Progenitor cell of endocrine pancreas (in vitro differentiated cells): ENCODE measurements at regions not wholly inside any gene's neighbourhood (a gene's known extent, or its start where the extent isn't known, plus 50 kb on each side); places are given as distances from the start of the nearest gene placed in this dataset.
"Not testable (repeated sequence)": the region's sequence is repeated elsewhere in the genome, so short reads cannot be mapped to it uniquely, and the experiment has no call there.

Source experiments
- DNase-seq: peaks from one replicate; pipeline ENCODE4 v3.0.0; 2021; ENCODE audit warnings: low spot score; ENCODE audit not compliant: unreplicated experiment
- H3K27ac Mint-ChIP-seq: 2 replicates; pipeline ENCODE4 v1.8.0; 2021; ENCODE audit warnings: mild to moderate bottlenecking, moderate library complexity, mixed read lengths
- H3K27me3 Mint-ChIP-seq: 2 replicates; pipeline ENCODE4 v1.8.0; 2021; ENCODE audit warnings: mixed read lengths
- H3K36me3 Mint-ChIP-seq: 2 replicates; pipeline ENCODE4 v1.8.0; 2022; ENCODE audit warnings: mixed read lengths; ENCODE audit not compliant: insufficient read depth
- H3K4me1 Mint-ChIP-seq: 2 replicates; pipeline ENCODE4 v1.8.0; 2021; ENCODE audit warnings: low read depth, mixed read lengths
- H3K4me3 Mint-ChIP-seq: 2 replicates; pipeline ENCODE4 v1.8.0; 2021; ENCODE audit warnings: low read depth, mild to moderate bottlenecking, moderate library complexity, mixed read lengths
- H3K9me3 Mint-ChIP-seq: 2 replicates; pipeline ENCODE4 v1.8.0; 2021; ENCODE audit warnings: low read depth, mixed read lengths

DNA sequence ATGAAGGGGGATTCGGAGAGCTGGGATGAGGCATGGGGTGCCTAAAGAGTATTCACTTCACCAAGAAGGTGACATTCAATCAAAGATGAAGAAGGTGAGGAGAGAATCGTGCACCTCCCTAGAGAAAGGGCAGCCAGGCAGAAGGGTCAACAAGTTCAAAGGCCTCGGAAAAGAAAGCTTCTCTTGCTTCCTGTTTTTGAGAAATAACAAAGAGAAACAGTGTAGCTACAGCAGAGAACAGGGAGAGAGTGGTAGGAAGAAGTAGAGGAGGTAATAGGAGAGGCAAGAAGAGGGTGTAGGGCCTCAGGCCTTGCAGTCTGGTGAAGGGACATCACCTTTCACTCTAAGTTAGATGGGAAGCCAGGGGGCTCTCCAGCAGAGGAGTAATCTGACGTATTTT, 97.0 kb upstream of the SEC22B start:
- DNase-seq, H3K36me3 Mint-ChIP-seq, H3K9me3 Mint-ChIP-seq, H3K27me3 Mint-ChIP-seq, H3K4me1 Mint-ChIP-seq, H3K4me3 Mint-ChIP-seq, H3K27ac Mint-ChIP-seq: not testable (repeated sequence)

DNA sequence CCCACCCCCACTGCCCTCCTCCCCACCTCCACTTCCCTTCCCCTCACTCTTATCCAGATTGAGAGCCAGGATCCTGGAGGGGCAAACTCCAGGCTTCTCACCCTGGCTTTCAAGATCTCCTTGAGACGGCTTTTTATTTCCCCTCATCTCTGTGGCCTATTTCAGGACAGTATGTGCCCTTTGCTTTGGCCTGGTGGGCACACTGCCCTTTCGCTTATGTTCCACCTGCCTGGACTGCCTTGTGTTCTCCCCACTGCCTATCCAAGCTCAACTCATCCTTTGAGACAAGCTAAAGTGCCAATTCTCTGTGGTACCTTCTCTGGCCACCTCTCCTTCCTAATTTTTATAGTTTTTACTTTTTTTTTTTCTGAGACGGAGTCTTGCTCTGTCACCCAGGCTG, 95.9 kb upstream of the SEC22B start:
- not testable (repeated sequence) for H3K9me3 Mint-ChIP-seq, H3K36me3 Mint-ChIP-seq, H3K27me3 Mint-ChIP-seq, H3K27ac Mint-ChIP-seq, H3K4me3 Mint-ChIP-seq, H3K4me1 Mint-ChIP-seq, DNase-seq

DNA sequence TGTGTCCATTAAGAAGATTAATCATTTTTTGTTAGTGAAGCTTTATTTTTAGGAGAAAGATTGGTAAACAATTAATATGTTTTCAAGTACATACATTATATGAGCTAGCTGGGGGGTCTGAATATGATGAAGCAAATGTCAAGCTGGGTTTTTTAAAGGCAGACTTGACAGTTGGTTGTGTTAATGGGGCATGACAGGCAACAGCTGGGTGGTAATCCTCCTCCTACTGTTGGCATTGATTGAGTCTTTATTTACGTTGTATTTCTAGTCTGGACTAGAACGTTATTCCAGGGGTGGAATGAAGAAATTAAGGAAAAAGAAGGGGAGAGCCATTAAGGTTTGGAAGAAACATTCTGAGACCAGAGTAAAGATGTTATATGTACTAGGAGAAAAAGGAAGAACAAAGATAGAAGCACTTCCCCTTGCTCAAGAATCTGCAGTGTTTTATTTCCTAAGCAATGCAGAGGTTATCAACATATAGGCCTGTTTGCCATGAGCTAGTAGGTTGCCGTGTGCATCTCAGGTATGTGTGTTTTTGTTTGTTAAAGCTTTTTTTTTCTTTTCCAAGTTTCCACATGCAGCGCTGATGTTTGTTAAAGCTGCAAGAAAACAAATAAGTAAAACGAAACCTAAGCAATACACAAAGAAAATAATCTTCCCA, 95.4 kb upstream of the SEC22B start:
- H3K9me3 Mint-ChIP-seq, H3K27me3 Mint-ChIP-seq, H3K27ac Mint-ChIP-seq, H3K4me3 Mint-ChIP-seq, DNase-seq, H3K36me3 Mint-ChIP-seq, H3K4me1 Mint-ChIP-seq: not testable (repeated sequence)

DNA sequence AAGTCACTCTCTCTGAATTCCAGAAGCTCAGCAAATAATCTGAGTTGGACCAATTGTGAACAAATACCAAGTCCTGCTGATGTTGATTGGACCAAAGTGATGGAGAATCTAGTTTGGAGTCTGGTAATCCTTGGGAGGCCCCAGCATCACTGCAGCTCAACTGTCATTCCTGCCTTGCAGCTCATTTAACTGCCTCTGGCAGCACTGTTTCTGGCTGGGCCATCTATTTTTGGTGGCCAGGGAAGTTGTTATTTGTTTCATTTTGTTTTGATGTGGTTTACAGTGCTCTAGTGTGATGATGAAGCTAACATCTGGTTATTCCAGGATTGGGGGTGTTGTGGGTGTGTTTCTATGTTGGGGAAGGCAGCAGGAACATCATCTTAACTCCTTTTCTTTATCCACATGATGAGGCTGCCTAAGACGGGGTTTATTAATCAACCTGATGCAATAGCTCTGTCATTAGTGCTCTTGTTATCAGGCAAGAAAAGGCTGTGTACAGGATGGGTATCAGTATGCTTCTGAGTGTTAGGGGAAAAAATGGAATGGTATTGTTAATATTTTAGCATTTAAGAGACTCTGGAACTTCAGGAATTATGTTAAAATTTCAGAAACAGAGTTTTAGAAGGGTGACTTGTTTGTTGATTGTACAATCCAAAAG, 91.7 kb upstream of the SEC22B start:
- H3K4me1 Mint-ChIP-seq, H3K36me3 Mint-ChIP-seq, H3K27me3 Mint-ChIP-seq, DNase-seq, H3K27ac Mint-ChIP-seq, H3K9me3 Mint-ChIP-seq, H3K4me3 Mint-ChIP-seq: not testable (repeated sequence)

DNA sequence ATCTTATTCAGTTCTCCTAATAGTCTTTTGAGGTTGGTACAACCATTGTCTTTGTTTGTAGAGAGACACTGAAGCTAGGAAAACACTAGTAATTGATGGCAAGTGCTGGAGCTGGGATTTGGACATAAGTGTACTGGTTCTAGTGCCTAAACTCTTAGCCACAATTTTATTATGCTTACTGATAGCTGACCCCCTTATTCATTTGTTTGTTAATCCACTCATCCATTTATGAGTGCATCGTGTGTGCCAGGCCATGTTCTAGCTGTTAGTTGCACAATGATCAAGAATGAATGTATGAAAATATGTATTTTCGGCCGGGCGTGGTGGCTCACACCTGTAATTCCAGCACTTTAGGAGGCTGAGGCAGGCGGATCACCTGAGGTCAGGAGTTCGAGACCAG, 88.2 kb upstream of the SEC22B start:
- DNase-seq, H3K27ac Mint-ChIP-seq, H3K9me3 Mint-ChIP-seq, H3K27me3 Mint-ChIP-seq, H3K4me1 Mint-ChIP-seq, H3K4me3 Mint-ChIP-seq, H3K36me3 Mint-ChIP-seq: not testable (repeated sequence)

DNA sequence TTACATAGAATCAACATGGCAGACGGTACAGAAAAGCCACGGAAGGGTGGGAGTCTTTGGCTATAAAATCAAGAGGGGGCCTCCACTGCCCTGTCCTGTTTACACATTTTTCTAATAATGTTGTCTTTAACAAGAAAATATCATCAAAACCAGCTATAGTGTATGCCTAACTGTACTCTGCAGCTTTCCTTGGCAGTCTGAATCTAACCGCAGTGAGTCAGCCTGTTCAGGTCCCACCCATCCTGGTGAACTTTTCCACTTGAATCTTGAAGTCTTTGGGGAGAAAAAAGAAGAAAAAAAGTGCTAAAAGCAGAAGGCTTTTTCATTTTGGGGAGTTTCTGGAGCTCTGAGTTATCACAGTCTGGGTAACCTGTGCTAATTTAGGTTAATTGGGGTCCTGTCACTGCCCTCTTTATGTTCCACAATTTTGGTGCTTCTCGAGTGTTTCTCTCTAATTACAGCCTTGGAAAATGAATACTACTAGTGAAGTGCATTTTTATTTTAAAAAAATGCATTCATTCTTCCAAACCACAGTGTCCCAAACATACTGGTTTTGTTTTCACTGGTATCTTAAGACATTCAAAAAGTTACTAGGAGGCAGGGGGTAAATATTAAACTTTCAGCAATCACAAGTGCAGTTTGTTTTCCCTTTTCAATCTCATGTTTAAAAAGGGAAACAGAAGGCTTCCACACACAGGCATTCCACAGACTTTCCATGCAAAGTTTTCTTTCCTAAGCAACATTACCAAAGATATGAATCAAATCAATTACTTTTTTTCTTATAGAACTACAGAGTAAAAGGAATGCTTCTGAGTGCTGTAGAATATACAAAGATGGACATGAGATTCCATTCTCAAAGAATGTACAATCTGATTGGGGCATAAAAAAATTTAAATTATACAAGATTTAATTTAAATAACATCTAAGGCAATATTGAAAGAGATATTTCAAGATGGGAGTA, 86.8 kb upstream of the SEC22B start:
- not testable (repeated sequence) for DNase-seq, H3K4me1 Mint-ChIP-seq, H3K4me3 Mint-ChIP-seq, H3K27me3 Mint-ChIP-seq, H3K36me3 Mint-ChIP-seq, H3K27ac Mint-ChIP-seq, H3K9me3 Mint-ChIP-seq

DNA sequence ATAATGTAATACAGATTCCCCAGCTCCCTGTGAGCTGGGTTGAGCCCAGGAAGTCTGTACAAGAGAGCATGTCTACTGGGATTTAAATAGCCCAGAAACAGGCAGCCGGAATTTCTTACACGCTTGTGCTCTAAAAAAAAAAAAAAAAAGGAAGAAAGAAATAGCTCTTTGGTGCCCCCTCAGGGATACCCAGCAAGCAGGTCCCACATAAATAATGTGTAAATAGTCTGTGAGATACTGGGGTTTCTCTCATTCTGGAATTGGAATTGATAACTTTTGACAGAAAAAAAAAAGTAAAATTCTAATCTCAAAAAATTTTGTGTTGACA, 81.4 kb upstream of the SEC22B start:
- not testable (repeated sequence) for H3K27ac Mint-ChIP-seq, H3K9me3 Mint-ChIP-seq, H3K36me3 Mint-ChIP-seq, H3K4me1 Mint-ChIP-seq, H3K4me3 Mint-ChIP-seq, DNase-seq, H3K27me3 Mint-ChIP-seq

DNA sequence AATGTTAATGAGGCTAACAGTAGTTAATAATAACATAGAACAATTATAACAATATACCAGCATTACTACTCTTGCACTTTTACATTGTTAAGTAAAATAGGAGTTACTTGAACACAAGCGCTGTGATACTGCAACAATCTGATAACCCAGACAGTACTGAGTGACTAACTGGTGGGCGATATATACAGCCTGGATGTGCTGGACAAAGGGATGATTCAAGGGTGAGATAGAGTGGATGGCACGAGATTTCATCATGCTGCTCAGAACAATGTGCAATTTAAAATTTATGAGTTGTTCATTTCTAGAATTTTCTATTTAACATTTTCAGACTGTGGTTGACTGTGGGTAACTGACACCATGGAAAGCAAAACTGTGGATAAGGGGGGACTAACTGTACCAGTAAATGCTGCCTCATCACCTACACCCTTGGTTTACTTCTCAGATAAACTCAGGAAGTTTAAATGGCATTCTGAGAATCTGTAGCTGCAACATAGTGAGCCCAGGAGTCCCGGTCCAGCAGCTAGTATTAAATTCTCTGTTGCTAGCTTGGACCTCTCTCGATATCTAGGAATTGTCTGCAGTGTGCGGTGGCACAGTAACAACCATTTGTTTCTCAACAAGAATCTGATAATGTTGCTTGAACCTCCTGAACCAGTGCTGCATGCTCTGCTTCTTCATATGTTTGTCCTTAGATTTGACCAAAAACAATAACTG, 80.9 kb upstream of the SEC22B start:
- H3K27ac Mint-ChIP-seq, H3K27me3 Mint-ChIP-seq, H3K36me3 Mint-ChIP-seq, DNase-seq, H3K9me3 Mint-ChIP-seq, H3K4me3 Mint-ChIP-seq, H3K4me1 Mint-ChIP-seq: not testable (repeated sequence)

DNA sequence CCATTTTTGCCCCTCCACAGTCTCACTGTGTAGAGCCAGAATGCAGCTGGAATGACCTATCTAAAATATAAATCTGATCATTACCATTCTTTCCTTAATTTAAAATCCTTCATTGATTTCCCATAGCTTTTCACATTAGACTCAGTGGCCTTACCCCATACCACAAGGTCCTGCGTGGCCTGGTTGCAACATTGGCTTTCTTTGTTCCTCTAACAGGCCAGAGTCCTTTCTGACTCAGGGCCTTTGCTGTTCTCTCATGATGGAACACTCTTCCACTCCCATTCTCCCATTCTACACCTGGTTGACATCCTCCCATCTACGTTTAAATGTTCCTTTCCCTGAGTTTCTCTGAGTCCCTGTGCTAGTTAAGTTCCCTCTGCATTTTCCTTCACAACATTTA, 74.4 kb upstream of the SEC22B start:
- not testable (repeated sequence) for H3K4me3 Mint-ChIP-seq, DNase-seq, H3K9me3 Mint-ChIP-seq, H3K27ac Mint-ChIP-seq, H3K36me3 Mint-ChIP-seq, H3K27me3 Mint-ChIP-seq, H3K4me1 Mint-ChIP-seq

DNA sequence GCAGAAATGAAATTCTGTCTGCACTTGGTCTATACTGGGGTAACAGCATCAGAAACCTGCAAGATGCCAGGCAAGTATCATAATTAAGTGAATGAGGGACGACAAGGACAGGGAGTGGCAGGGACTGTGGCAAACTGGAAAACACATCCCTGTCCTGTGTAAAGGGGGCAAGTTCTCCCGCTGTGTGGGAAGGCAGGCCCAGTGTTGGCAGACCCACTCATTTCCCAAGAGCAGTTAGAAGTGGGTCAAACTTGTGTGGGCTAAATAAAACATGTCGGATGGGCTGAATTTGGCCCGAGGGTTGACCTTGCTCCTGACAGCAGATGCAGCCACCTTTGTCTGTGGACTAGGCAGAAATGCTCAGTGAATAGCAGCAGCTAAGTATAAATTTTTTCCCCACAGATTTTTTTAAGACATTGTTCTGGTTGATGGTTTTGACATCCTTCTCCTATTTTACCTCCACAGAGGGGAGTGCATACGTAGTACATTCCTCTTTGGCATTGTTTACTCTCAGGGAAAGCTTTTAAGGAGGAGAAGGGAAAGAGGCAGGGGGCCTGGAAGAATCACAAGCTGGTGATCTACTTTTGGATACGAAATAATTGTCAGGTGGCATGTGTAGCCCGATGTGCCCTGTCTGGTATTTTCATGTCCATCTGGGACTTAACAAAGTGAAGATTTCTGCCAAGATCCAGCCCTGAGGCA, 72.6 kb upstream of the SEC22B start:
- H3K9me3 Mint-ChIP-seq, H3K36me3 Mint-ChIP-seq, DNase-seq, H3K27me3 Mint-ChIP-seq, H3K27ac Mint-ChIP-seq, H3K4me3 Mint-ChIP-seq, H3K4me1 Mint-ChIP-seq: not testable (repeated sequence)

DNA sequence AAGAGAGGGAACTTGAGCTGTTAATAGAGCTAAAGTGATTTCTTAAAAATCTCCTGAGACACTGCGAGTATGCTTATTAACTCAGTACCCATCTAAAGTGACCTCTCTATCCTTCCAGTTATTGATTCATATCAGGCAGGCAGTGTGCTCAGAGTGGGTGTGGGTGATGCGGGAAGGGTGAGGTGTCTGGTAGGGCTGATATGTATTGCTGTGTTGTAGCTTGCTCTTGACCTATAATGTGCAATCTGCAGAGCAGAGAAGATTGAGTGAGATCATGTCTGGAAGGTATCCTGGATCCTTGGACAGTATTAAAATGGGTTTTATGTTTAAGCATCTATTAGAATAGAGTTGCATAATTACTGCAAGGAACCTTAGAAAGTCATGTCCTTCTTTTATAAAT, 71.9 kb upstream of the SEC22B start:
- H3K36me3 Mint-ChIP-seq, H3K27ac Mint-ChIP-seq, DNase-seq, H3K9me3 Mint-ChIP-seq, H3K27me3 Mint-ChIP-seq, H3K4me1 Mint-ChIP-seq, H3K4me3 Mint-ChIP-seq: not testable (repeated sequence)

DNA sequence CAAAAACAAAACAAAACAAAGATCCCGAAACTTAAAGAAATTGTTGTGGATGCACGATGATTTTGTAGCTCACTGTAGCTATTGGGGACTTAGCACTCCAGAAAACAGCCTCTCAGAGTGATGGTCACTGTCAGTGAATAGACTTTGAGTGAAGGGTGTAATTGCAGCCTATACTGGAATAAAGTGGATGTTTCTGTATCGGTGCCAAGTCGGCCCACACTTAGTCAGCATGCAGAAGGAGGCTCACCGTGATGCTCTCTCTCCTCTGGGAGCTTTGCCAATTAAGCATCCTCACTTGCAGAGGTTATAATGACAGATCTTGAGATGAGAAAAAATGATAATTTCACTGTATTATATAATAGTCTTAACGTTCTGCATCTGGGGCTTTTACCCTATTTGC, 67.5 kb upstream of the SEC22B start:
- H3K4me1 Mint-ChIP-seq, DNase-seq, H3K36me3 Mint-ChIP-seq, H3K9me3 Mint-ChIP-seq, H3K27me3 Mint-ChIP-seq, H3K4me3 Mint-ChIP-seq, H3K27ac Mint-ChIP-seq: not testable (repeated sequence)
